Trophoblast cell (in vitro differentiated cells and primary cell): ENCODE measurements at regions not wholly inside any gene's neighbourhood (a gene's known extent, or its start where the extent isn't known, plus 50 kb on each side); places are given as distances from the start of the nearest gene placed in this dataset.

Experiments used
- DNase-seq, 2 donors: peaks; one replicate each; pipeline ENCODE4 v3.0.0-alpha.2; 2016
- H2AFZ ChIP-seq: 2 replicates; pipeline ENCODE4 v1.6.1; 2013; ENCODE audit warnings: low read length, moderate library complexity, mild to moderate bottlenecking; ENCODE audit not compliant: insufficient read depth, poor library complexity
- H2AK5ac ChIP-seq: 2 replicates; pipeline ENCODE4 v1.6.1; 2013; ENCODE audit warnings: mild to moderate bottlenecking, low read length
- H2BK120ac ChIP-seq: 2 replicates; pipeline ENCODE4 v1.6.1; 2013; ENCODE audit warnings: low read length, mild to moderate bottlenecking, moderate library complexity; ENCODE audit not compliant: insufficient read depth, poor library complexity
- H2BK12ac ChIP-seq: 2 replicates; pipeline ENCODE4 v1.6.1; 2013; ENCODE audit warnings: mild to moderate bottlenecking, low read length, moderate library complexity
- H2BK5ac ChIP-seq: 2 replicates; pipeline ENCODE4 v1.6.1; 2013; ENCODE audit warnings: low read length, low read depth, moderate library complexity, mild to moderate bottlenecking; ENCODE audit not compliant: poor library complexity
- H3K14ac ChIP-seq: 2 replicates; pipeline ENCODE4 v1.6.1; 2013; ENCODE audit warnings: mild to moderate bottlenecking, low read length
- H3K18ac ChIP-seq: 2 replicates; pipeline ENCODE4 v1.6.1; 2013; ENCODE audit warnings: mild to moderate bottlenecking, low read length
- H3K23ac ChIP-seq: 2 replicates; pipeline ENCODE4 v1.6.1; 2013; ENCODE audit warnings: low read length
- H3K27ac ChIP-seq: 2 replicates; pipeline ENCODE4 v1.5.1; 2013; ENCODE audit warnings: low read depth, mild to moderate bottlenecking, inconsistent platforms, low read length, moderate library complexity
- H3K27me3 ChIP-seq: 2 replicates; pipeline ENCODE4 v1.6.1; 2013; ENCODE audit warnings: inconsistent platforms, mild to moderate bottlenecking, low read length, moderate library complexity; ENCODE audit not compliant: insufficient read depth
- H3K36me3 ChIP-seq, 2 experiments: 1 replicate in 1 of 2; 2 replicates in 1 of 2; pipeline ENCODE4 v1.6.1; 2013; ENCODE audit warnings: low read length in 2 of 2, mild to moderate bottlenecking in 2 of 2, moderate library complexity in 1 of 2; ENCODE audit not compliant: insufficient read depth in 2 of 2, control insufficient read depth in 1 of 2
- H3K4ac ChIP-seq: 2 replicates; pipeline ENCODE4 v1.6.1; 2013; ENCODE audit warnings: low read depth, mild to moderate bottlenecking, low read length, moderate library complexity
- H3K4me1 ChIP-seq, 2 experiments: 1 replicate in 1 of 2; 2 replicates in 1 of 2; pipeline ENCODE4 v1.6.1; 2013; ENCODE audit warnings: low read length in 2 of 2, mild to moderate bottlenecking in 2 of 2, moderate library complexity in 1 of 2; ENCODE audit not compliant: insufficient read depth in 2 of 2, control insufficient read depth in 1 of 2
- H3K4me2 ChIP-seq: 2 replicates; pipeline ENCODE4 v1.6.1; 2013; ENCODE audit warnings: inconsistent platforms, mild to moderate bottlenecking, low read length, moderate library complexity
- H3K4me3 ChIP-seq: 2 replicates; pipeline ENCODE4 v1.5.1; 2013; ENCODE audit warnings: mild to moderate bottlenecking, low read depth, low read length, inconsistent platforms
- H3K79me1 ChIP-seq: one replicate; pipeline ENCODE4 v1.6.1; 2013; ENCODE audit warnings: low read length
- H3K79me2 ChIP-seq: 2 replicates; pipeline ENCODE4 v1.6.1; 2013; ENCODE audit warnings: low read length, mild to moderate bottlenecking; ENCODE audit not compliant: control insufficient read depth, insufficient read depth, poor library complexity
- H3K9ac ChIP-seq: 2 replicates; pipeline ENCODE4 v1.6.1; 2013; ENCODE audit warnings: mild to moderate bottlenecking, low read length
- H3K9me3 ChIP-seq: 2 replicates; pipeline ENCODE4 v1.6.1; 2013; ENCODE audit warnings: low read depth, mild to moderate bottlenecking, control low read depth, inconsistent platforms, low read length; ENCODE audit not compliant: insufficient read depth
- H4K12ac ChIP-seq: 2 replicates; pipeline ENCODE4 v1.6.1; 2013; ENCODE audit warnings: low read depth, mild to moderate bottlenecking, low read length, moderate library complexity
- H4K8ac ChIP-seq: 2 replicates; pipeline ENCODE4 v1.6.1; 2013; ENCODE audit warnings: low read depth, mild to moderate bottlenecking, low read length, moderate library complexity
- H4K91ac ChIP-seq: one replicate; pipeline ENCODE4 v1.6.1; 2013; ENCODE audit warnings: low read depth, mild to moderate bottlenecking, low read length, moderate library complexity
- WGBS: extraction: QIAGEN DNeasy Blood & Tissue Kit; methylation state at CpG from one replicate; pipeline ENCODE4 v1.1.7; 2013; ENCODE audit warnings: missing lambda C conversion rate; ENCODE audit not compliant: insufficient read length, insufficient coverage; ENCODE audit errors: extremely low coverage; 5-methylcytosine and 5-hydroxymethylcytosine counted together

DNA sequence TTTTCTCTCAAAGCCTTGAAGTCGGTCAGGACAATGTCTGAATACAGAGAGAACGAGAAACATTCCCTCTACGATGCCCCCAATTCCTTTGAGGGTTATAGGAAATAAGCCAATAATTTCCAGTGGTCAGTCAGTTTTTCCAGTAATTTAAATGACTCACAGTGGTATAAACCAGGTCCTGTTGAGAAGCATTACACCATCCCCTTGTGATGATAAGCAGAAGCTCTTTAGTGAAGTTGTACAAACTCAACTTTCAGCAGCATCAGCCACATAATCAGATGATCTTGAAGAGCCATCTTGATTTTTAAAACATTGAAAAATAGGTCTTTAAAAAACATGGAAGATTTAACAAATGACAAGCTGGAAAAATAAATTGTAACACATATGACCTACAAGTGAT, 173.9 kb upstream of the ZNF462 start:
- Histone ChIP-seq H3K14ac (no peak overlapping the region), H2BK12ac (no peak overlapping the region), H4K12ac (no peak overlapping the region), H2BK120ac (no peak overlapping the region), H3K36me3 (no peaks in the 10 kb centered on the region), H3K79me2 (no peaks in the 10 kb centered on the region), H3K4me1 (peaks cover 3 to 12% of the 10 kb centered on the region in 2 experiments), H2AK5ac (no peak overlapping the region), H3K4me2 (no peak overlapping the region), H3K9ac (no peak overlapping the region), H3K27ac (no peak overlapping the region), H3K23ac (no peak overlapping the region), H3K4me3 (no peak overlapping the region), H3K4ac (no peak overlapping the region), H2BK5ac (no peak overlapping the region), H4K91ac (no peak overlapping the region), H4K8ac (no peak overlapping the region), H3K27me3 (peaks cover 2% of the 10 kb centered on the region), H3K9me3 (no peaks in the 10 kb centered on the region), H2AFZ (no peak overlapping the region), H3K79me1 (peaks cover 12% of the 10 kb centered on the region), H3K18ac (no peak overlapping the region)
- no peak for DNase-seq
- WGBS: no CpG with 5 or more reads among the region's 3 CpGs

DNA sequence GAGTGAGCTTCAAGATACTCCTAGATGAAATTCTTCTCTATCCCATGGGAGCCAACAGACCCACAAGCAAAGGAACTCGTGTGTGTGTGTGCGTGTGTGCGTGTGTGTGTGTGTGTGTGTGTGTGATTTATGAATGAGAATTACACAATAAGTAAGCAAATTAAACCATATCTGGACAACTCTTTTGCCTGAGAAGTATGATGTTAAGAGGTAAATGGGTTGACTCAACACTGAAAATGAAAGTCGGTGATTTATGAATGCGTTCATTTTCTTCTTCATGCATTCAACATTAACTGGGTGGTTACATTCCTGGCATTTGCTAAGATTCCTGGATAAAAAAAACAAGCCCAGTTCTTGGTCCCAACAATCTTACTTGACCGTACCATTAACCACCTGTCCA, 171.3 kb upstream of the ZNF462 start:
- Histone ChIP-seq H4K91ac (no peak overlapping the region), H3K23ac (no peak overlapping the region), H2AFZ (no peak overlapping the region), H3K18ac (no peak overlapping the region), H3K4ac (no peak overlapping the region), H3K4me1 (peaks cover 3 to 12% of the 10 kb centered on the region in 2 experiments), H3K79me1 (peaks cover 10% of the 10 kb centered on the region), H3K9ac (no peak overlapping the region), H3K27ac (no peak overlapping the region), H2BK5ac (no peak overlapping the region), H3K4me3 (no peak overlapping the region), H2AK5ac (no peak overlapping the region), H3K27me3 (peaks cover 2% of the 10 kb centered on the region), H4K12ac (no peak overlapping the region), H2BK12ac (no peak overlapping the region), H3K9me3 (no peaks in the 10 kb centered on the region), H3K4me2 (no peak overlapping the region), H3K79me2 (no peaks in the 10 kb centered on the region), H3K14ac (no peak overlapping the region), H3K36me3 (no peaks in the 10 kb centered on the region), H2BK120ac (no peak overlapping the region), H4K8ac (no peak overlapping the region)
- no peak for DNase-seq
- WGBS: no CpG with 5 or more reads among the region's 6 CpGs

DNA sequence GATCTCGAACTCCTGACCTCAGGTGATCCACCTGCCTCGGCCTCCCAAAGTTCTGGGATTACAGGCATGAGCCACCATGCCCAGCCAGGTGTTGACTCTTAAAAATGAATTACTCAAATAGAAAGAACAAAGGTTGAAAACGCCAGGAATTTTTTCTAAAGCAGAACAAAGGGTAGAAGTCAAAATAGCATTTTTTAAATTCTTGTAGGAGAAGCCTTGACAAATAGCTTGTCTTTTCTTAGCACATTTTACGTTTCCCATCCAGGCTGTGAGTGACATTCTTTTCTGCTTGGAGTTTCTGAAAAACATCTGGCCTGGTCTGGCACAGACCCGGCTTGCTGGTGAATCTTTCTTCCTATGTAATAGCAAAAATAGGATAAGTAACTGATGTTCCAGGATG, 169.4 kb upstream of the ZNF462 start:
- H2BK120ac ChIP-seq: no peak overlapping the region
- H3K18ac ChIP-seq: no peak overlapping the region
- no peak overlapping the region for H3K27ac ChIP-seq
- peaks cover 10 to 19% of the 10 kb centered on the region in 2 experiments for H3K4me1 ChIP-seq
- H3K79me1 ChIP-seq: peaks cover 15% of the 10 kb centered on the region
- no peak overlapping the region for H2BK12ac ChIP-seq
- no peaks in the 10 kb centered on the region for H3K36me3 ChIP-seq
- H4K91ac ChIP-seq: no peak overlapping the region
- no peak overlapping the region for H2AK5ac ChIP-seq
- H3K23ac ChIP-seq: no peak overlapping the region
- WGBS: no CpG with 5 or more reads among the region's 5 CpGs
- no peak overlapping the region for H3K9ac ChIP-seq
- H3K27me3 ChIP-seq: peaks cover 2% of the 10 kb centered on the region
- H3K9me3 ChIP-seq: no peaks in the 10 kb centered on the region
- no peak overlapping the region for H3K4me2 ChIP-seq
- H4K8ac ChIP-seq: no peak overlapping the region
- H3K79me2 ChIP-seq: peaks cover 2% of the 10 kb centered on the region
- no peak overlapping the region for H3K4me3 ChIP-seq
- H4K12ac ChIP-seq: no peak overlapping the region
- no peak overlapping the region for H2BK5ac ChIP-seq
- no peak overlapping the region for H2AFZ ChIP-seq
- no peak overlapping the region for H3K14ac ChIP-seq
- peak; percentile 71 to 94 for DNase-seq
- no peak overlapping the region for H3K4ac ChIP-seq

DNA sequence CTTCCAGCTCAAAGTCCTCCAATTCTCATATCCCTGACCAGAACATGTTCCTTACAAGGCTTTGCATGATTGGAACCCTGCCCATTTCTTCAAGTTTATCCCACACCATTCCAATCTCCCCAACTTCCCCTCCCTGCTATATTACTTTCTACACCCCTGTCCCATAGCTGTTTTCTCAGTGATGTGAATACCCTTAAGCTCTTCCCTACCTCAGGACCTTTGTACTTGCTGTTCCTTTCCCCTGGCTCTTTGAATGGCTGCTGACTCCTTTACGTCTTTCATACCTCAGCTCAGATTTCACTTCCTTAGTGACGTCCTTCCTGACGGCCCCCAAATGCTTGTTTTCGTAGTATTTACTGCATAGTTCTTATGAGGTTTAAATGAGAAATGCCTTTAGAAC, 166.2 kb upstream of the ZNF462 start:
- Histone ChIP-seq H3K36me3 (no peaks in the 10 kb centered on the region), H2BK120ac (no peak overlapping the region), H3K27me3 (no peaks in the 10 kb centered on the region), H2AK5ac (no peak overlapping the region), H4K8ac (no peak overlapping the region), H4K12ac (no peak overlapping the region), H2BK5ac (no peak overlapping the region), H3K79me1 (peaks cover 10% of the 10 kb centered on the region), H3K27ac (peak overlapping the region; percentile 20), H2AFZ (no peak overlapping the region), H3K23ac (no peak overlapping the region), H3K9ac (no peak overlapping the region), H2BK12ac (no peak overlapping the region), H3K4me1 (peaks cover 10 to 16% of the 10 kb centered on the region in 2 experiments), H4K91ac (no peak overlapping the region), H3K14ac (no peak overlapping the region), H3K4me2 (no peak overlapping the region), H3K4me3 (no peak overlapping the region), H3K79me2 (peaks cover 2% of the 10 kb centered on the region), H3K9me3 (no peaks in the 10 kb centered on the region), H3K18ac (no peak overlapping the region), H3K4ac (no peak overlapping the region)
- no peak for DNase-seq
- no CpG with 5 or more reads among the region's 4 CpGs for WGBS
